Right lobe of liver (tissue), 6 donors: ENCODE measurements at regions not wholly inside any gene's neighbourhood (a gene's known extent, or its start where the extent isn't known, plus 50 kb on each side); places are given as distances from the start of the nearest gene placed in this dataset.
A peak's percentile ranks its signal among the peaks of the same experiment; 100 is the strongest.
"Not testable (repeated sequence)": the region's sequence is repeated elsewhere in the genome, so short reads cannot be mapped to it uniquely, and the experiment has no call there.

Experiments
- ATAC-seq, 4 donors: fragments of 200-7000 bp; cut with Tn5 transposase; one replicate each; pipeline ENCODE4 v1.9.1; 2020; ENCODE audit warnings: mild to moderate bottlenecking in 4 of 4, moderate library complexity in 4 of 4
- DNase-seq, 3 donors: peaks; one replicate each; pipeline ENCODE4 v3.0.0-alpha.2; 2020
- H3K27ac ChIP-seq, 3 donors: fragments of 200-600 bp; one replicate each; pipeline ENCODE4 v1.8.0; 2022
- H3K27me3 ChIP-seq, 2 donors: fragments of 200-600 bp; one replicate each; pipeline ENCODE4 v1.8.0; 2022
- H3K36me3 ChIP-seq, 4 donors: fragments of 200-600 bp; sonication (generic) in 1 of 4; one replicate each; pipeline versions ENCODE4 v1.5.1 to v1.8.0; 2017 to 2022; ENCODE audit warnings: control low read depth in 1 of 4
- H3K4me1 ChIP-seq, 4 donors: fragments of 200-600 bp; sonication (generic) in 1 of 4; one replicate each; pipeline versions ENCODE4 v1.5.1 to v1.8.0; 2017 to 2022; ENCODE audit warnings: control low read depth in 1 of 4
- H3K4me3 ChIP-seq, 3 donors: fragments of 200-600 bp; one replicate each; pipeline ENCODE4 v1.8.0; 2022
- H3K9me3 ChIP-seq, 4 donors: fragments of 200-600 bp; sonication (generic) in 1 of 4; one replicate each; pipeline versions ENCODE4 v1.5.1 to v1.8.0; 2017 to 2022; ENCODE audit warnings: control low read depth in 1 of 4
- CTCF ChIP-seq, 4 donors: fragments of 200-600 bp in 3 of 4; fragments of 450-650 bp in 1 of 4; IDR thresholded peaks; one replicate each; pipeline versions ENCODE4 v1.5.1 to v1.8.0; 2016 to 2022; ENCODE audit warnings: antibody characterized with exemption in 4 of 4, mild to moderate bottlenecking in 2 of 4
- POLR2A ChIP-seq: fragments of 450-650 bp; IDR thresholded peaks from one replicate; pipeline ENCODE4 v1.6.1; 2017; ENCODE audit warnings: antibody characterized with exemption, mild to moderate bottlenecking
- WGBS: methylation state at CpG from one replicate; pipeline ENCODE4 v1.1.6; 2018; ENCODE audit warnings: low coverage, low lambda C conversion rate; ENCODE audit not compliant: insufficient coverage; ENCODE audit errors: missing lambda C conversion rate; 5-methylcytosine and 5-hydroxymethylcytosine counted together
- intact Hi-C, 2 donors: fragments of 100-400 bp; cut with DNase I; formaldehyde crosslinking; loops; one replicate each; pipeline versions ENCODE4 v1.11.2 to v1.14.1; 2022
- donor health status: DM: no; HTN: yes; CAD: no.
- donor health status: DM: no; HTN: no; CAD: no.
- donor health status: DM: no; HTN: no; CAD: no.
- donor health status: DM: no; HTN: yes; CAD: no.
- donor health status: DM: no; HTN: yes; CAD: no.

GRCh38 chr12:114063435-114063834 lies 97.3 kb upstream of the RBM19 start:
- no peak for ATAC-seq
- DNase-seq: no peak
- H3K4me3 ChIP-seq: no peak overlapping the region
- no peaks in the 10 kb centered on the region for H3K27me3 ChIP-seq
- intact Hi-C loops: no loop called here
- TF ChIP-seq CTCF (IDR thresholded peaks at IDR 0.05): no peak
- TF ChIP-seq POLR2A: no peak
- H3K27ac ChIP-seq: no peak overlapping the region
- no peaks in the 10 kb centered on the region for H3K9me3 ChIP-seq
- no peaks in the 10 kb centered on the region for H3K36me3 ChIP-seq
- H3K4me1 ChIP-seq: no peaks in the 10 kb centered on the region
- WGBS: 83% methylated on average over 2 of the region's 3 CpGs

GRCh38 chr12:114056351-114056750 lies 90.2 kb upstream of the RBM19 start:
- H3K9me3 ChIP-seq, H3K36me3 ChIP-seq, intact Hi-C loops, H3K4me1 ChIP-seq, H3K4me3 ChIP-seq, H3K27me3 ChIP-seq, H3K27ac ChIP-seq, DNase-seq, ATAC-seq: not testable (repeated sequence)
- WGBS: 78% methylated on average over 7 of the region's 8 CpGs

- no peak for DNase-seq
- intact Hi-C loops: no loop called here
- Histone ChIP-seq H3K4me3 (no peak overlapping the region), H3K27me3 (no peaks in the 10 kb centered on the region), H3K36me3 (no peaks in the 10 kb centered on the region), H3K9me3 (no peaks in the 10 kb centered on the region), H3K4me1 (no peaks in the 10 kb centered on the region), H3K27ac (no peak overlapping the region)
- 70% methylated on average over 6 of the region's 7 CpGs for WGBS
- TF ChIP-seq CTCF (IDR thresholded peaks at IDR 0.05) (no peak), POLR2A (no peak)
- ATAC-seq: no peak
Measured at GRCh38 chr12:114054982-114055381, 88.9 kb upstream of the RBM19 start.

GRCh38 chr12:114046236-114046998 lies 80.3 kb upstream of the RBM19 start:
- H3K36me3 ChIP-seq: no peaks in the 10 kb centered on the region
- DNase-seq (no peak), ATAC-seq (no peak)
- intact Hi-C loops: no loop called here
- no peak for TF ChIP-seq POLR2A
- no peak for TF ChIP-seq CTCF (IDR thresholded peaks at IDR 0.05)
- no peaks in the 10 kb centered on the region for H3K27me3 ChIP-seq
- 62% methylated on average over 6 of the region's 6 CpGs for WGBS
- H3K9me3 ChIP-seq: no peaks in the 10 kb centered on the region
- H3K4me1 ChIP-seq: peaks cover 0 to 20% (median 0%) of the 10 kb centered on the region in 4 donors
- no peak overlapping the region for H3K27ac ChIP-seq
- no peak overlapping the region for H3K4me3 ChIP-seq

GRCh38 chr12:114045349-114045748 lies 79.2 kb upstream of the RBM19 start:
- Histone ChIP-seq H3K27me3 (no peaks in the 10 kb centered on the region), H3K36me3 (no peaks in the 10 kb centered on the region), H3K4me3 (no peak overlapping the region), H3K27ac (no peak overlapping the region), H3K4me1 (peaks cover 0 to 31% (median 0%) of the 10 kb centered on the region in 4 donors), H3K9me3 (no peaks in the 10 kb centered on the region)
- TF ChIP-seq CTCF (IDR thresholded peaks at IDR 0.05) (no peak), POLR2A (no peak)
- DNase-seq (peak in 1 of 3 donors; percentile 51), ATAC-seq (peak; percentile 59 to 73 (median 68))
- WGBS: 6% methylated on average over 7 of the region's 7 CpGs
- intact Hi-C loops: no loop called here
